PC-9 (cell line): ENCODE measurements at regions not wholly inside any gene's neighbourhood (a gene's known extent, or its start where the extent isn't known, plus 50 kb on each side); places are given as distances from the start of the nearest gene placed in this dataset.

Experiments used
- CTCF ChIP-seq: fragments of 200-600 bp; sonication (generic); conservative IDR thresholded peaks from 2 replicates; pipeline ENCODE4 v1.6.1; 2017; ENCODE audit warnings: mixed run types, antibody characterized with exemption, mild to moderate bottlenecking, moderate library complexity
- EZH2 ChIP-seq: fragments of 200-600 bp; sonication (generic); IDR thresholded peaks from 2 replicates; pipeline ENCODE4 v1.8.0; 2017; ENCODE audit warnings: antibody characterized with exemption, low read depth

- TF ChIP-seq CTCF = no peak
- TF ChIP-seq EZH2 = no peak
Observed at GRCh38 chr13:40205771-40206240, 460.6 kb downstream of the FOXO1 start.
